ENCODE measurements at regions not wholly inside any gene's neighbourhood (a gene's known extent, or its start where the extent isn't known, plus 50 kb on each side); places are given as distances from the start of the nearest gene placed in this dataset.

DNA sequence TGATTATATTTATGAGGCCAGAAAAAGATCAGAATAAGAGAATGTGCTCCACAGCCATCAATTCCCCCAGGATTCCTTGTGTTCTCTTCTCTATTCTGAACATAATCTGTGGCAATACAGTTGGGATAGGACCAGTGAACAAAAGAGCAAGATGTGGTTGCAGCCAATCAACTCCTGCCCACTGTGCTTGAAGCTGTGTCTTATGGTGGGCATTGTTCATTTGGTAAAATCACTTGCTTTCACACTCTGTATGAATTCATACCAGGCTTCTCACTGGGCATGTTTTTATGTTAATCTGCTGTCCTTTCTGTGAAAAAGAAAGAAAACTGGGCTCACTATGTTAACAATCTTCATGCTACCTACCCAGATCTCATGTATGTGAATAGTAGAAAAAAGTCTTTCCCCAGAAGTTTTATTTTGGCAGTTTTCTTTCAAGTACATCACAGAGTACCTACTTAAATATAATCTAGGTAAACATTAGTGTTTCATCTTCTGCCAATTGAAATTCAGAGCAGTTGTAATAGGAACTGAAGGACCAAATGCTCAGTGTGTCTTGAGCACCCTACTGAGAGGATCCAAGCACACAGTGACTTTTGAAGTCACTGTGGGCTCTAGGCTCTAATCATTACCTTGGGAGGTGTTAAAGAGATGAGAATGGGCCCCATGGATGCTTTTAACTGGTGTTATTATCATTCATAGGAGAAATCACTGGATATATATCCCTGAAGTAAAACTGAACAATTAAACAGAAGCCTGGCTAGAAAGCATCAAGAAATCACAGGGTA lies 429.2 kb upstream of the TRAM1L1 start:
- TF ChIP-seq, protein P1, sequence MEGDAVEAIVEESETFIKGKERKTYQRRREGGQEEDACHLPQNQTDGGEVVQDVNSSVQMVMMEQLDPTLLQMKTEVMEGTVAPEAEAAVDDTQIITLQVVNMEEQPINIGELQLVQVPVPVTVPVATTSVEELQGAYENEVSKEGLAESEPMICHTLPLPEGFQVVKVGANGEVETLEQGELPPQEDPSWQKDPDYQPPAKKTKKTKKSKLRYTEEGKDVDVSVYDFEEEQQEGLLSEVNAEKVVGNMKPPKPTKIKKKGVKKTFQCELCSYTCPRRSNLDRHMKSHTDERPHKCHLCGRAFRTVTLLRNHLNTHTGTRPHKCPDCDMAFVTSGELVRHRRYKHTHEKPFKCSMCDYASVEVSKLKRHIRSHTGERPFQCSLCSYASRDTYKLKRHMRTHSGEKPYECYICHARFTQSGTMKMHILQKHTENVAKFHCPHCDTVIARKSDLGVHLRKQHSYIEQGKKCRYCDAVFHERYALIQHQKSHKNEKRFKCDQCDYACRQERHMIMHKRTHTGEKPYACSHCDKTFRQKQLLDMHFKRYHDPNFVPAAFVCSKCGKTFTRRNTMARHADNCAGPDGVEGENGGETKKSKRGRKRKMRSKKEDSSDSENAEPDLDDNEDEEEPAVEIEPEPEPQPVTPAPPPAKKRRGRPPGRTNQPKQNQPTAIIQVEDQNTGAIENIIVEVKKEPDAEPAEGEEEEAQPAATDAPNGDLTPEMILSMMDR (IDR thresholded peaks at IDR 0.05), result no peak
- no peak for TF ChIP-seq POLR2A (IDR thresholded peaks at IDR 0.05)

Data from Peyer's patch (tissue), 4 donors.